HUES64 (cell line): ENCODE measurements at regions not wholly inside any gene's neighbourhood (a gene's known extent, or its start where the extent isn't known, plus 50 kb on each side); places are given as distances from the start of the nearest gene placed in this dataset.
"Not testable (repeated sequence)": the region's sequence is repeated elsewhere in the genome, so short reads cannot be mapped to it uniquely, and the experiment has no call there.

Source experiments
- H3K27ac ChIP-seq: 2 replicates; pipeline ENCODE4 v1.7.0; 2013; ENCODE audit warnings: low read depth, low read length, inconsistent platforms
- H3K27me3 ChIP-seq: 2 replicates; pipeline ENCODE4 v1.6.1; 2013; ENCODE audit warnings: mild to moderate bottlenecking, low read length; ENCODE audit not compliant: insufficient read depth
- H3K36me3 ChIP-seq: 2 replicates; pipeline ENCODE4 v1.6.1; 2013; ENCODE audit warnings: mild to moderate bottlenecking, low read length; ENCODE audit not compliant: insufficient read depth
- H3K4me1 ChIP-seq: 2 replicates; pipeline ENCODE4 v1.6.1; 2013; ENCODE audit warnings: mild to moderate bottlenecking, low read length, moderate library complexity; ENCODE audit not compliant: insufficient read depth
- H3K4me3 ChIP-seq: 2 replicates; pipeline ENCODE4 v1.5.1; 2013; ENCODE audit warnings: mild to moderate bottlenecking, low read length, moderate library complexity
- H3K9ac ChIP-seq: 2 replicates; pipeline ENCODE4 v1.6.1; 2013; ENCODE audit warnings: mild to moderate bottlenecking, low read depth, low read length
- H3K9me3 ChIP-seq: 2 replicates; pipeline ENCODE4 v1.6.1; 2013; ENCODE audit warnings: low read depth, low read length; ENCODE audit not compliant: insufficient read depth
- WGBS: fragments of 150-250, 120-280 bp; methylation state at CpG from one replicate; pipeline ENCODE4 v1.1.7; 2013; ENCODE audit warnings: missing lambda C conversion rate; 5-methylcytosine and 5-hydroxymethylcytosine counted together

DNA sequence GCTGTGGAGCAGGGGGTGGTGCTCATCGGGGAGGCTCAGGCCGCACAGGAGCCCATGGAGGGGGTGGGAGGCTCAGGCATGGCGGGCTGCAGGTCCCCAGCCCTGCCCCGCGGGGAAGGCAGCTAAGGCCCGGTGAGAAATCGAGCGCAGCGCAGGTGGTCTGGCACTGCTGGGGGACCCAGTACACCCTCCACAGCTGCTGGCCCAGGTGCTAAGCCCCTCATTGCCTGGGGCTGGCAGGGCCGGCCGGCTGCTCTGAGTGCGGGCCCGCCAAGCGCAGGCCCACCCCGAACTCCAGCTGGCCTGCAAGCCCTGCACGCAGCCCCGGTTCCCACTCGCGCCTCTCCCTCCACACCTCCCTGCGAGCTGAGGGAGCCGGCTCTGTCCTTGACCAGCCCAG lies 257.3 kb upstream of the CNTN5 start:
- H3K36me3 ChIP-seq, H3K27ac ChIP-seq, H3K4me1 ChIP-seq, H3K9ac ChIP-seq, H3K27me3 ChIP-seq, H3K4me3 ChIP-seq: not testable (repeated sequence)
- 97% methylated on average over 21 of the region's 21 CpGs for WGBS
- H3K9me3 ChIP-seq, result peaks cover 21% of the 10 kb centered on the region

DNA sequence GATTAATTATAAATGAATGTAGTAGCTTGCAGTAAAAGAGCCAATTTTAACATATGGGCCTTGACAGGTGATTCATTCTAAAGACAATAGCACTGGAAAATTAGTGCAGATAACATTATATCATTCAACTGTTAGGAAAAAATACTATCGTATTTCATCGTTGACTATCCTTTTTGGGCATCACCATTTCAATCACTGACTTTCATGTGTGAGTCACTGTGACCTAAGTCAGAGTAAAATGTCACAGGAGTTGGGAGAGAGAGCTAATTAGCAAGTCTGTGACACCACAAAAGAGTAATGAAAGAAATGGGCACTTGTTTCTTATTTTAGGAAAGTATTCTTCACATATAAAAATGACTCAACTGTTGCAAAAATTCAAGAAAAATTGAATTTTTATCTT lies 253.8 kb upstream of the CNTN5 start:
- Histone ChIP-seq H3K4me1 (no peaks in the 10 kb centered on the region), H3K9me3 (peaks cover 25% of the 10 kb centered on the region), H3K27ac (no peak overlapping the region), H3K9ac (no peak overlapping the region), H3K4me3 (no peak overlapping the region), H3K27me3 (no peaks in the 10 kb centered on the region), H3K36me3 (no peaks in the 10 kb centered on the region)
- 57% methylated on average over 2 of the region's 2 CpGs for whole genome bisulfite sequencing

- H3K27ac ChIP-seq, H3K27me3 ChIP-seq, H3K4me1 ChIP-seq, H3K9ac ChIP-seq, H3K4me3 ChIP-seq, H3K36me3 ChIP-seq: not testable (repeated sequence)
- WGBS, result 95% methylated on average over 22 of the region's 29 CpGs
- peaks cover 22% of the 10 kb centered on the region; the same call in 1 of the 2 replicates for H3K9me3 ChIP-seq
These were observed 250.7 kb upstream of the CNTN5 start for GRCh38 chr11:98770046-98770445.

GRCh38 chr11:98771791-98772190 lies 249.0 kb upstream of the CNTN5 start:
- WGBS, result 90% methylated on average over 3 of the region's 4 CpGs
- no peak overlapping the region for H3K4me3 ChIP-seq
- no peak overlapping the region for H3K27ac ChIP-seq
- peaks cover 20% of the 10 kb centered on the region; the same call in 1 of the 2 replicates for H3K9me3 ChIP-seq
- H3K4me1 ChIP-seq, result no peaks in the 10 kb centered on the region
- no peaks in the 10 kb centered on the region for H3K27me3 ChIP-seq
- H3K9ac ChIP-seq, result no peak overlapping the region
- no peaks in the 10 kb centered on the region for H3K36me3 ChIP-seq

GRCh38 chr11:98772893-98773292 lies 247.9 kb upstream of the CNTN5 start:
- H3K4me1 ChIP-seq, result no peaks in the 10 kb centered on the region
- H3K27ac ChIP-seq, result no peak overlapping the region
- H3K36me3 ChIP-seq, result no peaks in the 10 kb centered on the region
- no peaks in the 10 kb centered on the region for H3K27me3 ChIP-seq
- WGBS, result 90% methylated on average over 2 of the region's 2 CpGs
- peaks cover 20% of the 10 kb centered on the region; the same call in 1 of the 2 replicates for H3K9me3 ChIP-seq
- H3K4me3 ChIP-seq, result no peak overlapping the region
- no peak overlapping the region for H3K9ac ChIP-seq

DNA sequence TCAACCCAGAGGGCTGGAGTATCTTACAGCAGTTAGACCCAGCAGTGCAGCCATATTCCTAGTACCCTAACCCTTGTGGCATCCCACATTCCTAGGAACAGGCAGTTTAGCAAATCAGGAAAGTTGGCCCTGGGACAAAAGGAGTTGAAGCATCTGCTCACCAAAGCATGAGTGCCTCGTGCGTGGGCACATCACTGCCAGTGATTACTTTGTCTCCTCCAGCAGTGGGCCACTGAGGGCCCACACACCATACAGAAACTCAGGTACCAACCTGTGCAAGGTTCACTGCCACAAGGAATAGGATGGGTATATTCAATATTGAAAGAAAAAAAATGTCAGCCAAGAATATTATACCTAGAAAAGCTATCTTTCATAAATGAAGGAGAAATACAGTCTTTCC lies 227.5 kb upstream of the CNTN5 start:
- WGBS, result 93% methylated on average over 2 of the region's 2 CpGs
- Histone ChIP-seq H3K9ac (no peak overlapping the region), H3K4me3 (no peak overlapping the region), H3K9me3 (no peaks in the 10 kb centered on the region), H3K27ac (no peak overlapping the region), H3K36me3 (no peaks in the 10 kb centered on the region), H3K27me3 (no peaks in the 10 kb centered on the region), H3K4me1 (no peaks in the 10 kb centered on the region)

DNA sequence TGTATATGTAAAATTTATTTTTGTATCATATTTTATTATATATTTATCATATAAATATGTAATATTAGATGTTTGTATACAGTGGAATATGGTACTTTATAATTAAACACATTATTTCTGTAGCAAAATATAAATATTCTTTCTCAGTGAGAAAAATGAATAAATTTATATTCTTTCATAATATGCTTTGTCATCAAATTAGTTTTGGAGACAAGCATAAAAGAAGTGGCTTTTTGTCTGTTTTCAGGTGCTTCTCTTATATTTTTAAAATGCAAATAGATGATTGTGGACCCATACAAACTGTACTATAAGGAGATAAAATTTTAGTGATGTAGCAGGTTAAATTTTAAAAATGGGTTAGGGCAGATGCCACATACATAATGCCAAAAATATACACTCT lies 222.4 kb upstream of the CNTN5 start:
- H3K27me3 ChIP-seq, result no peaks in the 10 kb centered on the region
- no peak overlapping the region for H3K27ac ChIP-seq
- H3K36me3 ChIP-seq, result no peaks in the 10 kb centered on the region
- no peaks in the 10 kb centered on the region for H3K4me1 ChIP-seq
- no peak overlapping the region for H3K9ac ChIP-seq
- no peak overlapping the region for H3K4me3 ChIP-seq
- H3K9me3 ChIP-seq, result peaks cover 7% of the 10 kb centered on the region

GRCh38 chr11:98800696-98801095 lies 220.1 kb upstream of the CNTN5 start:
- 94% methylated on average over 4 of the region's 4 CpGs for WGBS
- Histone ChIP-seq H3K27me3 (no peaks in the 10 kb centered on the region), H3K9me3 (peaks cover 7% of the 10 kb centered on the region), H3K4me3 (no peak overlapping the region), H3K36me3 (no peaks in the 10 kb centered on the region), H3K4me1 (no peaks in the 10 kb centered on the region), H3K27ac (no peak overlapping the region), H3K9ac (no peak overlapping the region)

DNA sequence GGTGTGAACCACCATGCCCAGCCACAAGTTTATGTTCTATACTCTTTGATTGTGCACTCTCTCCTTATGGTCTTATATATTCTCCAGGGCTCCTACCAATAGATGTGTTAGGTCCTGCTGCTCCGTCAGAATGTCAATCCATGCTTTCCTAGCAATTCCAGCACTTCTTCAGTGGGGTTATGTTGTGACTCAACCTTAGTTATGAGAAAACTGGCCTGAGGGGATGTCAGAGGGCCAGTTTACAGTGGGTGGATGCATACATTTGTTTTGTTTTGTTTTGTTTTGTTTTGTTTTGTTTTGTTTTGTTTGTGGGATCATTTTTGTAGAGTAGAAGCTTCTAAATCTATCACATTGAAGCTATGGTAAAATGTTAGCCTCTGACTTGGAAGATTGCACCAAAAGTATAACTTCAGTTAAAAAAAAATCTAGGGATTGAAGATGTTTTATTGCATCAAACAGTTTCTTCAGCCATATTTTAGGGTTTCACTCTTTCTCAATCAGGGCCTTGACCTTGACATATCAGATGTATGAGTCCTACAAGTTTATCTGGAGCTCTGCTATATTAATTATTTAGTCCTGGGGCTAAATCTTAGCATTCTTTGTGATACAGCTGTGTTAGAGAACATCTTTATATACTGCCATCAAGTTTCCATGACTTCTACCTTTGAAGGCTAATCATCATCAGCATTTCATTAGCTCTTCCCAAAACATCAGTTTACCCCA lies 191.6 kb upstream of the CNTN5 start:
- H3K4me1 ChIP-seq, result no peaks in the 10 kb centered on the region
- H3K4me3 ChIP-seq, result no peak overlapping the region
- H3K36me3 ChIP-seq, result no peaks in the 10 kb centered on the region
- H3K9me3 ChIP-seq, result no peaks in the 10 kb centered on the region
- H3K9ac ChIP-seq, result no peak overlapping the region
- no peak overlapping the region for H3K27ac ChIP-seq
- H3K27me3 ChIP-seq, result no peaks in the 10 kb centered on the region
- 100% methylated on average over 1 of the region's 1 CpG for WGBS

DNA sequence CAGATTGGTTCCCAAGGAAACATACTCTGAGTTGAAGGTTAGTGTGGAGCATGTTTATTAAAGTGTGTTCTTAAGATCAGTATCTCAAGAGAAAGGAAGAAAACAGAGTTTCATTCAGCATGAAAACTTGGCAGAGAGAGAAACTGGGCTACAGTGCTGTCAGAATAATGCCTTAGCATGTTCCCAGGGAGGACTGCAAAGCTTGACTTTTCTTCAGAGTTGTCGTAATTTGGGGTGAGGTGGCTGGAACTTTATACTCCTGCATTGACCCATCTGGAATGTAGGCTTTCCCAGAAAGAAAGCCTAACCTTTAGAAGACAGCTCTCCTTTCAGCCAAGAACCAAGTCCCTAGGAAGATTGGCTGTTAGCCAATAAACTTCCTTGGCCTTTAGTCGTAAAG lies 190.8 kb upstream of the CNTN5 start:
- H3K9me3 ChIP-seq, result no peaks in the 10 kb centered on the region
- H3K27ac ChIP-seq, result no peak overlapping the region
- no peak overlapping the region for H3K4me3 ChIP-seq
- no peaks in the 10 kb centered on the region for H3K27me3 ChIP-seq
- H3K9ac ChIP-seq, result no peak overlapping the region
- H3K36me3 ChIP-seq, result no peaks in the 10 kb centered on the region
- WGBS, result 100% methylated on average over 2 of the region's 2 CpGs
- H3K4me1 ChIP-seq, result no peaks in the 10 kb centered on the region

DNA sequence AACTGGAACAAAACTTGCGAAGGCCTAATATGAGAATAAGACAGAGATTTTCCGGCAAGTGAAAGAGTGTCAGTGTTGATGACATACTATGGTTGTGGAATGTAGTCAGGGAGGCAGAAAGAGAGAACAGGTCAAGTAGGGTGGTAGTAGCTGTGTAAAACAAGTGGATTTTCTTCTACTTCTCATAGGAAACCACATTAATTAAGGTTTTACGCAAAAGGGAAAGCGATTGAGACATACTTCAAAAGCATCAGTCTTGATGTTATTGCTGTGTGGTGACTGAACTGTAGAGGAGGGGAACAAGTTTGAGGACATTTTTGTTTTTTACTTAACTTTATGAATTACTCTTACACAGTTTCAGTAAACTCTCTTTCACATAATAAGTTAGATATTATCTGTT lies 186.0 kb upstream of the CNTN5 start:
- Histone ChIP-seq H3K36me3 (no peaks in the 10 kb centered on the region), H3K9me3 (no peaks in the 10 kb centered on the region), H3K27me3 (no peaks in the 10 kb centered on the region), H3K4me1 (no peaks in the 10 kb centered on the region), H3K4me3 (no peak overlapping the region), H3K27ac (no peak overlapping the region), H3K9ac (no peak overlapping the region)
- WGBS, result 92% methylated on average over 4 of the region's 4 CpGs

DNA sequence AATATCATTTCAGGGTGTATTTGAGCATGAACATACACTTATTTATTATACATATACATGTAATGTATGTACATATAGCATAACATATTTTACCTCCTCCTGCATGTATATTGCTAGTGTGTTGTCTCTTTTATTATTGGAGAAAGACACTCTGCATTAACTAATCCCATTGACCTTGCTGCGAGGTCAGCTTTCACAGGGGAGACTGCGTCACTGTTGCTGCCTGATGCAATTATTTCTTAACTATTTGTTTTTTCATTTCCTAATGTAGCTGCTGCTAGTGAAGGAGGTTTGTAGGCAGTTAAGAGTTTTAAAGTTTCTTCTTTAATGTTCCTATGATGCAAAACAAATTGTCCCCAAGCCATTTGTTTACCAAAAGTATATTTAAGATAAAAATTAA lies 185.4 kb upstream of the CNTN5 start:
- Histone ChIP-seq H3K27ac (no peak overlapping the region), H3K27me3 (no peaks in the 10 kb centered on the region), H3K36me3 (no peaks in the 10 kb centered on the region), H3K9ac (no peak overlapping the region), H3K4me3 (no peak overlapping the region), H3K4me1 (no peaks in the 10 kb centered on the region), H3K9me3 (no peaks in the 10 kb centered on the region)
- 84% methylated on average over 2 of the region's 2 CpGs for WGBS
